Astrocyte (in vitro differentiated cells and primary cell): ENCODE measurements at regions not wholly inside any gene's neighbourhood (a gene's known extent, or its start where the extent isn't known, plus 50 kb on each side); places are given as distances from the start of the nearest gene placed in this dataset.
"Not testable (repeated sequence)": the region's sequence is repeated elsewhere in the genome, so short reads cannot be mapped to it uniquely, and the experiment has no call there.

Source experiments
- DNase-seq: peaks from one replicate; pipeline ENCODE4 v3.0.0-alpha.2; 2010; ENCODE audit warnings: low read depth
- FAIRE-seq: peaks from 2 replicates; lab custom pipeline; 2011; peaks lifted over from hg19 to GRCh38; lab: Jason Lieb, UNC
- H2AFZ ChIP-seq: 2 replicates; pipeline ENCODE4 v1.6.0; 2012; ENCODE audit warnings: low read depth, low read length, inconsistent platforms
- H3K27ac ChIP-seq: 2 replicates; pipeline ENCODE4 v1.5.1; 2011; ENCODE audit warnings: low read depth, low read length, inconsistent platforms
- H3K27me3 ChIP-seq: 2 replicates; pipeline ENCODE4 v1.6.0; 2011; ENCODE audit warnings: low read length, inconsistent platforms; ENCODE audit not compliant: insufficient read depth
- H3K36me3 ChIP-seq: 2 replicates; pipeline ENCODE4 v1.5.1; 2011; ENCODE audit warnings: low read length, inconsistent platforms; ENCODE audit not compliant: insufficient read depth
- H3K4me1 ChIP-seq: 2 replicates; pipeline ENCODE4 v1.5.1; 2011; ENCODE audit warnings: low read length, inconsistent platforms; ENCODE audit not compliant: insufficient read depth
- H3K4me2 ChIP-seq: 2 replicates; pipeline ENCODE4 v1.6.0; 2012; ENCODE audit warnings: low read length, inconsistent platforms
- H3K4me3 ChIP-seq: 2 replicates; pipeline ENCODE4 v1.5.1; 2011; ENCODE audit warnings: low read depth, mild to moderate bottlenecking, low read length, inconsistent platforms; ENCODE audit not compliant: insufficient read depth
- H3K79me2 ChIP-seq: 2 replicates; pipeline ENCODE4 v1.6.0; 2012; ENCODE audit warnings: mild to moderate bottlenecking, low read length, inconsistent platforms; ENCODE audit not compliant: insufficient read depth
- H3K9ac ChIP-seq: 2 replicates; pipeline ENCODE4 v1.6.0; 2012; ENCODE audit warnings: mild to moderate bottlenecking, low read length, inconsistent platforms
- H3K9me3 ChIP-seq: 2 replicates; pipeline ENCODE4 v1.5.1; 2012; ENCODE audit warnings: low read depth, mild to moderate bottlenecking, low read length, inconsistent platforms; ENCODE audit not compliant: insufficient read depth
- H4K20me1 ChIP-seq: 2 replicates; pipeline ENCODE4 v1.6.0; 2012; ENCODE audit warnings: low read length, inconsistent platforms; ENCODE audit not compliant: insufficient read depth
- H3K27ac Mint-ChIP-seq: one replicate; pipeline ENCODE4 v1.8.0; 2021; ENCODE audit warnings: mild to moderate bottlenecking, mixed read lengths; ENCODE audit not compliant: unreplicated experiment
- H3K27me3 Mint-ChIP-seq: one replicate; pipeline ENCODE4 v1.8.0; 2021; ENCODE audit warnings: low read depth, mixed read lengths; ENCODE audit not compliant: unreplicated experiment
- H3K36me3 Mint-ChIP-seq: one replicate; pipeline ENCODE4 v1.8.0; 2021; ENCODE audit warnings: low read depth, mixed read lengths; ENCODE audit not compliant: unreplicated experiment
- H3K4me1 Mint-ChIP-seq: one replicate; pipeline ENCODE4 v1.8.0; 2021; ENCODE audit warnings: low read depth, mixed read lengths; ENCODE audit not compliant: unreplicated experiment
- H3K4me3 Mint-ChIP-seq: one replicate; pipeline ENCODE4 v1.8.0; 2021; ENCODE audit warnings: mild to moderate bottlenecking, moderate library complexity, mixed read lengths; ENCODE audit not compliant: unreplicated experiment
- H3K9me3 Mint-ChIP-seq: one replicate; pipeline ENCODE4 v1.8.0; 2021; ENCODE audit warnings: mild to moderate bottlenecking, mixed read lengths; ENCODE audit not compliant: unreplicated experiment
- CTCF ChIP-seq: IDR thresholded peaks from 2 replicates; pipeline ENCODE4 v1.5.1; 2011; ENCODE audit warnings: low read depth, mild to moderate bottlenecking, inconsistent platforms, low read length, moderate library complexity; ENCODE audit not compliant: insufficient read depth
- EZH2 ChIP-seq: IDR thresholded peaks from 2 replicates; pipeline ENCODE4 v1.6.1; 2012; ENCODE audit warnings: mild to moderate bottlenecking, low read length, inconsistent platforms; ENCODE audit not compliant: insufficient read depth

- H3K9ac ChIP-seq = no peak overlapping the region
- H3K27me3 Mint-ChIP-seq = no peaks in the 10 kb centered on the region
- no peaks in the 10 kb centered on the region for H3K36me3 Mint-ChIP-seq
- no peak overlapping the region for H3K27ac ChIP-seq
- no peak for TF ChIP-seq EZH2
- no peak for TF ChIP-seq CTCF
- peaks cover 18% of the 10 kb centered on the region for H3K9me3 Mint-ChIP-seq
- no peaks in the 10 kb centered on the region for H3K36me3 ChIP-seq
- no peaks in the 10 kb centered on the region for H4K20me1 ChIP-seq
- no peaks in the 10 kb centered on the region for H3K4me1 ChIP-seq
- DNase-seq = no peak
- H2AFZ ChIP-seq = no peak overlapping the region
- H3K79me2 ChIP-seq = no peaks in the 10 kb centered on the region
- H3K4me2 ChIP-seq = no peak overlapping the region
- H3K9me3 ChIP-seq = no peaks in the 10 kb centered on the region
- no peak overlapping the region for H3K4me3 ChIP-seq
- no peaks in the 10 kb centered on the region for H3K27me3 ChIP-seq
- H3K27ac Mint-ChIP-seq = no peak overlapping the region
- H3K4me3 Mint-ChIP-seq = no peak overlapping the region
- peaks cover 14% of the 10 kb centered on the region for H3K4me1 Mint-ChIP-seq
- no peak for FAIRE-seq
Observed at GRCh38 chr6:4220558-4220957, 85.2 kb upstream of the ECI2 start.

GRCh38 chr6:4218619-4219317, 83.4 kb upstream of the ECI2 start:
- H3K4me3 Mint-ChIP-seq, H3K9ac ChIP-seq, H3K27ac ChIP-seq, H3K4me1 ChIP-seq, H3K79me2 ChIP-seq, H3K4me1 Mint-ChIP-seq, H3K9me3 ChIP-seq, H2AFZ ChIP-seq, H3K27ac Mint-ChIP-seq, H3K36me3 Mint-ChIP-seq, H3K27me3 Mint-ChIP-seq, H3K27me3 ChIP-seq, FAIRE-seq, DNase-seq, H4K20me1 ChIP-seq, H3K4me2 ChIP-seq, H3K36me3 ChIP-seq, H3K4me3 ChIP-seq: not testable (repeated sequence)
- H3K9me3 Mint-ChIP-seq = peaks cover 22% of the 10 kb centered on the region

- H3K9me3 Mint-ChIP-seq = peaks cover 11% of the 10 kb centered on the region
- Histone ChIP-seq H3K9ac (no peak overlapping the region), H2AFZ (no peak overlapping the region), H3K79me2 (no peaks in the 10 kb centered on the region), H3K9me3 (peaks cover 6% of the 10 kb centered on the region), H3K36me3 (no peaks in the 10 kb centered on the region), H3K4me1 (no peaks in the 10 kb centered on the region), H4K20me1 (no peaks in the 10 kb centered on the region), H3K4me2 (no peak overlapping the region), H3K27ac (no peak overlapping the region), H3K27me3 (no peaks in the 10 kb centered on the region), H3K4me3 (no peak overlapping the region)
- DNase-seq (no peak), FAIRE-seq (no peak)
- H3K4me3 Mint-ChIP-seq = no peak overlapping the region
- H3K4me1 Mint-ChIP-seq = peaks cover 5% of the 10 kb centered on the region
- H3K27me3 Mint-ChIP-seq = no peaks in the 10 kb centered on the region
- TF ChIP-seq CTCF = no peak
- no peak for TF ChIP-seq EZH2
- no peaks in the 10 kb centered on the region for H3K36me3 Mint-ChIP-seq
- no peak overlapping the region for H3K27ac Mint-ChIP-seq
Observed at GRCh38 chr6:4212588-4212987, 77.2 kb upstream of the ECI2 start.
